Brain microvascular endothelial cell (primary cell): ENCODE measurements at regions not wholly inside any gene's neighbourhood (a gene's known extent, or its start where the extent isn't known, plus 50 kb on each side); places are given as distances from the start of the nearest gene placed in this dataset.

Source experiments
- DNase-seq: peaks from one replicate; pipeline ENCODE4 v3.0.0-alpha.2; 2020
- H3K27ac ChIP-seq: fragments of 250-450 bp; sonication (Bioruptor Pico); 2 replicates; pipeline ENCODE4 v1.5.1; 2020; ENCODE audit warnings: mild to moderate bottlenecking, moderate library complexity
- H3K27me3 ChIP-seq: fragments of 250-450 bp; sonication (Bioruptor Pico); replicated peaks from 2 replicates; pipeline ENCODE4 v1.5.1; 2020; ENCODE audit warnings: mild to moderate bottlenecking
- H3K36me3 ChIP-seq: fragments of 250-450 bp; sonication (Bioruptor Pico); replicated peaks from 2 replicates; pipeline ENCODE4 v1.5.1; 2020; ENCODE audit warnings: mild to moderate bottlenecking
- H3K4me3 ChIP-seq: 2 replicates; pipeline ENCODE4 v1.5.1; 2011; ENCODE audit warnings: low read depth, mild to moderate bottlenecking, control low read depth, low read length, moderate library complexity
- CTCF ChIP-seq: IDR thresholded peaks from 2 replicates; pipeline ENCODE4 v1.5.1; 2011; ENCODE audit warnings: low read depth, mild to moderate bottlenecking, moderate library complexity, low read length, control low read depth, inconsistent platforms; ENCODE audit errors: missing control alignments
- in situ Hi-C: cut with HindIII; loops from 2 replicates; pipeline ENCODE4 v1.10.0; 2017; ENCODE audit warnings: low sequenced_read_pairs, low pct_ligation_motif_present

- DNase-seq: no peak
- no peaks in the 10 kb centered on the region for H3K36me3 ChIP-seq
- H3K27me3 ChIP-seq: peaks cover 52% of the 10 kb centered on the region
- H3K27ac ChIP-seq: no peak overlapping the region
- in situ Hi-C loops: no loop called here
- no peak overlapping the region for H3K4me3 ChIP-seq
- no peak for TF ChIP-seq CTCF
Measured at GRCh38 chr4:1459722-1460511, 53.7 kb upstream of the NKX1-1 start.

GRCh38 chr4:1459081-1459721, 53.0 kb upstream of the NKX1-1 start:
- H3K36me3 ChIP-seq: no peaks in the 10 kb centered on the region
- H3K4me3 ChIP-seq: no peak overlapping the region

GRCh38 chr4:1458581-1458980, 52.3 kb upstream of the NKX1-1 start:
- H3K4me3 ChIP-seq: no peak overlapping the region
- H3K27me3 ChIP-seq: peaks cover 47% of the 10 kb centered on the region
- H3K27ac ChIP-seq: no peak overlapping the region
- in situ Hi-C loops: no loop called here
- no peak for DNase-seq
- H3K36me3 ChIP-seq: no peaks in the 10 kb centered on the region
- no peak for TF ChIP-seq CTCF

More at GRCh38 chr4:1459081-1459721, 53.0 kb upstream of the NKX1-1 start:
- in situ Hi-C loops: no loop called here
- H3K27ac ChIP-seq: no peak overlapping the region
- TF ChIP-seq CTCF: no peak
- peaks cover 49% of the 10 kb centered on the region for H3K27me3 ChIP-seq
- DNase-seq: no peak
